ENCODE measurements at regions not wholly inside any gene's neighbourhood (a gene's known extent, or its start where the extent isn't known, plus 50 kb on each side); places are given as distances from the start of the nearest gene placed in this dataset.

DNA sequence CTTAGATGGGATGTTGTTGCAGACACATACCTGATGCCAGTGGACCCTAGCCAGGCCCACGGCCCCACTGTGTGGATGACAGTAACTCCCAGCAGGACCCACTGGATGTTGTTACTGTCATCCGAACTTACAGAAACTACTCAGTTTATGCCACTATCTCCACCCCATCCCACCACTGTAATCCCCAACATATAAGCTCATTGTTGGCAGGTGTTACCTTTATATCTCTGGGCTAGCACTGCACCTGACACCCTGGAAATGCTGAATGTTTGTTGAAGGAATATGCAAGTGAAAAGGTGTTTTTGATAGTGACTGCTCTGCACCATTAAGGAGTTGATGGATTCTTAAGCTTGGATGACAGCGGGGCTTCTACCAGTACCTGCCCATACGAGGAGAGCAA, 133.5 kb upstream of the ASB18 start:
- no peak for TF ChIP-seq POLR2A (IDR thresholded peaks at IDR 0.05)
- TF ChIP-seq, protein P1, sequence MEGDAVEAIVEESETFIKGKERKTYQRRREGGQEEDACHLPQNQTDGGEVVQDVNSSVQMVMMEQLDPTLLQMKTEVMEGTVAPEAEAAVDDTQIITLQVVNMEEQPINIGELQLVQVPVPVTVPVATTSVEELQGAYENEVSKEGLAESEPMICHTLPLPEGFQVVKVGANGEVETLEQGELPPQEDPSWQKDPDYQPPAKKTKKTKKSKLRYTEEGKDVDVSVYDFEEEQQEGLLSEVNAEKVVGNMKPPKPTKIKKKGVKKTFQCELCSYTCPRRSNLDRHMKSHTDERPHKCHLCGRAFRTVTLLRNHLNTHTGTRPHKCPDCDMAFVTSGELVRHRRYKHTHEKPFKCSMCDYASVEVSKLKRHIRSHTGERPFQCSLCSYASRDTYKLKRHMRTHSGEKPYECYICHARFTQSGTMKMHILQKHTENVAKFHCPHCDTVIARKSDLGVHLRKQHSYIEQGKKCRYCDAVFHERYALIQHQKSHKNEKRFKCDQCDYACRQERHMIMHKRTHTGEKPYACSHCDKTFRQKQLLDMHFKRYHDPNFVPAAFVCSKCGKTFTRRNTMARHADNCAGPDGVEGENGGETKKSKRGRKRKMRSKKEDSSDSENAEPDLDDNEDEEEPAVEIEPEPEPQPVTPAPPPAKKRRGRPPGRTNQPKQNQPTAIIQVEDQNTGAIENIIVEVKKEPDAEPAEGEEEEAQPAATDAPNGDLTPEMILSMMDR (IDR thresholded peaks at IDR 0.05): no peak
